ENCODE measurements at regions not wholly inside any gene's neighbourhood (a gene's known extent, or its start where the extent isn't known, plus 50 kb on each side); places are given as distances from the start of the nearest gene placed in this dataset.

- no peak for DNase-seq (ENCODE audit: low read depth)
- TF ChIP-seq, protein P1, sequence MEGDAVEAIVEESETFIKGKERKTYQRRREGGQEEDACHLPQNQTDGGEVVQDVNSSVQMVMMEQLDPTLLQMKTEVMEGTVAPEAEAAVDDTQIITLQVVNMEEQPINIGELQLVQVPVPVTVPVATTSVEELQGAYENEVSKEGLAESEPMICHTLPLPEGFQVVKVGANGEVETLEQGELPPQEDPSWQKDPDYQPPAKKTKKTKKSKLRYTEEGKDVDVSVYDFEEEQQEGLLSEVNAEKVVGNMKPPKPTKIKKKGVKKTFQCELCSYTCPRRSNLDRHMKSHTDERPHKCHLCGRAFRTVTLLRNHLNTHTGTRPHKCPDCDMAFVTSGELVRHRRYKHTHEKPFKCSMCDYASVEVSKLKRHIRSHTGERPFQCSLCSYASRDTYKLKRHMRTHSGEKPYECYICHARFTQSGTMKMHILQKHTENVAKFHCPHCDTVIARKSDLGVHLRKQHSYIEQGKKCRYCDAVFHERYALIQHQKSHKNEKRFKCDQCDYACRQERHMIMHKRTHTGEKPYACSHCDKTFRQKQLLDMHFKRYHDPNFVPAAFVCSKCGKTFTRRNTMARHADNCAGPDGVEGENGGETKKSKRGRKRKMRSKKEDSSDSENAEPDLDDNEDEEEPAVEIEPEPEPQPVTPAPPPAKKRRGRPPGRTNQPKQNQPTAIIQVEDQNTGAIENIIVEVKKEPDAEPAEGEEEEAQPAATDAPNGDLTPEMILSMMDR (IDR thresholded peaks at IDR 0.05; ENCODE audit: insufficient read depth, low read depth, low read length, missing control alignments) = no peak
Observed at GRCh38 chr20:39395478-39396291, 433.5 kb downstream of the DHX35 start.

GRCh38 chr20:39394461-39394860 is 432.3 kb downstream of the DHX35 start:
- H3K4me3 ChIP-seq (ENCODE audit: low read length) = no peak overlapping the region
- DNase-seq (ENCODE audit: low read depth) = no peak
- TF ChIP-seq, protein P1 (IDR thresholded peaks at IDR 0.05; ENCODE audit: insufficient read depth, low read depth, low read length, missing control alignments) = no peak

More at GRCh38 chr20:39395478-39396291, 433.5 kb downstream of the DHX35 start:
- H3K4me3 ChIP-seq (ENCODE audit: low read length) = no peak overlapping the region

- H3K4me3 ChIP-seq (ENCODE audit: low read length) = no peak overlapping the region
- TF ChIP-seq, protein P1 (IDR thresholded peaks at IDR 0.05; ENCODE audit: insufficient read depth, low read depth, low read length, missing control alignments) = no peak
- no peak for DNase-seq (ENCODE audit: low read depth)
Observed at GRCh38 chr20:39390186-39390585, 428.0 kb downstream of the DHX35 start.

DNA sequence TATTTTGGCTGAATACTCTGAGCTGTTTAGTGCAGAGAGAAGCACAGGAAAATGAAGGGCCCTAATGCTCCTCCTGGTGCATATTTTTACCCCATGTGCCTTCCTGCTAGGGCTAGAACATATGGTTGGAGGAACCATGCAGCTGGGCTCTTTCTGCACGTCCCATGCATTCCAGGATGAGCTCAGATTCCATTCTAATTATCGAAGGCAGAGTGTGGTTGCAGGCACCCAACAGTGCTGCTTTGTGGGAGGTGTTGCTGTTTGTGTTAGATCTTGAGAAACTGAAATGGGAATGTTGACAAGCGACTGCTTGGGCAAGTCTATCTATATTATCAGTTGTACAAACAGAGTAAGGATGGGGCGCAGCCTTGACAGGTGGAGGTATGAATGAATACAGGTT is 419.5 kb downstream of the DHX35 start:
- DNase-seq (ENCODE audit: low read depth) = no peak
- TF ChIP-seq, protein P1 (IDR thresholded peaks at IDR 0.05; ENCODE audit: insufficient read depth, low read depth, low read length, missing control alignments) = no peak
- no peak overlapping the region for H3K4me3 ChIP-seq (ENCODE audit: low read length)

- TF ChIP-seq, protein P1 (IDR thresholded peaks at IDR 0.05; ENCODE audit: insufficient read depth, low read depth, low read length, missing control alignments) = no peak
- no peak for DNase-seq (ENCODE audit: low read depth)
- no peak overlapping the region for H3K4me3 ChIP-seq (ENCODE audit: low read length)
Observed at GRCh38 chr20:39378776-39379175, 416.6 kb downstream of the DHX35 start.

- DNase-seq (ENCODE audit: low read depth) = no peak
- TF ChIP-seq, protein P1 (IDR thresholded peaks at IDR 0.05; ENCODE audit: insufficient read depth, low read depth, low read length, missing control alignments) = no peak
- no peak overlapping the region for H3K4me3 ChIP-seq (ENCODE audit: low read length)
Observed at GRCh38 chr20:39376788-39377187, 414.6 kb downstream of the DHX35 start.

- TF ChIP-seq, protein P1 (IDR thresholded peaks at IDR 0.05; ENCODE audit: insufficient read depth, low read depth, low read length, missing control alignments) = no peak
- DNase-seq (ENCODE audit: low read depth) = no peak
Observed at GRCh38 chr20:39364320-39364719, 402.2 kb downstream of the DHX35 start.

More at GRCh38 chr20:39364320-39364719, 402.2 kb downstream of the DHX35 start:
- H3K4me3 ChIP-seq (ENCODE audit: low read length) = no peak overlapping the region

All from epithelial cell of esophagus (primary cell).